DMS 273 (cell line): ENCODE measurements at regions not wholly inside any gene's neighbourhood (a gene's known extent, or its start where the extent isn't known, plus 50 kb on each side); places are given as distances from the start of the nearest gene placed in this dataset.

Source experiments
- DNase-seq: peaks from one replicate; lab custom pipeline; 2025; ENCODE audit not compliant: unreplicated experiment; lab: John Stamatoyannopoulos, UW

- DNase-seq: no peak
Measured at GRCh38 chr2:8534386-8534728, 147.5 kb upstream of the ID2 start.

DNA sequence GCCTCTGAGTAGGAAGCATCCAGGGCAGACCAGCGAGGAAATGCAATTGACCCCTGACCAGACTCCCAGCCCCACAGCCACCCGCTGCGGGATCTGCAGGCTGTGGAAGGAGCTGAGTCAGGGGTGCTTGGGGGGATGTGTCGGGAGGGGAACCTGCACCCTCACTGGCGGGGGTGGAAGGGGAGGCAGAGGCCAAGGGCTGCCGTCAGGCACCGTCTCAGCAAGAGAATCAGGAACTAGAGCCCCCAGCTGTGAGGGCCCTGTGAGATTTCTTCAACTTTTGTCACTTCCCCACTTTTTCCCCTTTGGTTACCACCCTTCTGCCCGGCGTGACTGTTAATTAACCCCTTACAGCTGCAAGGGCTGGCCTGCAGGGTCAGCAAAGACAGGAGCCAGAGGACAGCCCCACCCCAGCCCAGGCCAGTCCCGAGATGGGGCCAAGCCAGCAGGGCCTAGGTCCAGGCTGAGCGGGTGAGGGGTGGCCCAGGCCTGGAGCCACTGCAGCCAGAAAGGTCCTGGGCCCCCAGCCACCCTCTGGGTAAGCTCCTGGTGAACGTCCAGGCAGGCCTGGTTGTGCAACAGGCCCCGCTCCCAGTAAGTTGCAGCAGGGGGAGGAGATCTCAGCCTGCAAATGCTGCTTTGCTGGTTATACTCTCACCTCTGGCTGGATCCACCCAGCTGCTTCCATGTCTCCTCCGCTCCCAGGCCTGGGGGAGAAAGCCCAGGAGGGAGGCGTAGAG, 147.0 kb upstream of the ID2 start:
- DNase-seq: no peak

- no peak for DNase-seq
Measured at GRCh38 chr2:8535469-8535795, 146.4 kb upstream of the ID2 start.

DNA sequence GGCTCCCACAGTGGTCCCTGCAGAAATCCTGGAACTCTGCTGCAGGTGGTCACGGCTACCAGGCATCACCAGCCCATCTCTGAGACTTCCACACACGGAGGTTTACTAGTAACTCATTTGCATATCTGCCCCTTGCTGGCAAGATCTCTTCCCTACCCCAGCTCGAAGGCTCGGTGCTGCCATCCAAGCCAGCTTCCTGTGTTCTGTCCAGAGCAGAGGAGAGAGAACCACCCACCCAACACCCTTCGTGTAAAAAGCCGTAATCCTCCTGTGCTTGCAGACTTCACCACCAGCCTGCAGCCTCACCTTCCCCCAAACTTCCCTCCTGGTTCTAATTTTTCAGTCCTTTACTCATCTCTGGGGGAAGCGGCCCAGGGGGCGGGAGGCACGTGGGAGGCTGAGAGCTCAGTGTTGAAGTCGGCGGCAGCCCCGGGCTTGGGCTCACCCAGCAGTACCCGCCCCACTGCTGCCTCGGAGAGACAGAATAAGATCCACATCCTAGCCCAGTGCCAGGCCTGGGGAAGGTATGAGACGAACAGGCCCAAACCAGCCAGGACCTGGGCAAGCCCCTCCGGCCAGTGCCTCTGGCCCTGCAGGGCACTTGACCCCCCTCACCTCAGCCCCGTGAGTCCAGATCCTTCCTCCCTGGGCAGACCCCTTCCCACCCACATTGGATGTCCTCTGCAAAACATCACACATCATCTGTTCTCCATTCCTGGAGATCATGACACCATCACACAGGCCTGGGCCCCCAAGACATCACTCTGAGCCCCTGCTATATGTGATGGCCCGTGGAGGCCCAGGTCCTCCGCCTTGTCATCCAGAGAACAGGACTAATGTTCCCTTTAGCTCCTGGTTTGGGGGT, 145.8 kb upstream of the ID2 start:
- DNase-seq: no peak

GRCh38 chr2:8536686-8537561, 144.9 kb upstream of the ID2 start:
- DNase-seq: no peak

- DNase-seq: no peak
Measured at GRCh38 chr2:8537562-8538155, 144.2 kb upstream of the ID2 start.

GRCh38 chr2:8538531-8538930, 143.3 kb upstream of the ID2 start:
- no peak for DNase-seq

- DNase-seq: no peak
Measured at GRCh38 chr2:8538931-8539621, 142.8 kb upstream of the ID2 start.

- DNase-seq: no peak
Measured at GRCh38 chr2:8539743-8540551, 141.9 kb upstream of the ID2 start.

DNA sequence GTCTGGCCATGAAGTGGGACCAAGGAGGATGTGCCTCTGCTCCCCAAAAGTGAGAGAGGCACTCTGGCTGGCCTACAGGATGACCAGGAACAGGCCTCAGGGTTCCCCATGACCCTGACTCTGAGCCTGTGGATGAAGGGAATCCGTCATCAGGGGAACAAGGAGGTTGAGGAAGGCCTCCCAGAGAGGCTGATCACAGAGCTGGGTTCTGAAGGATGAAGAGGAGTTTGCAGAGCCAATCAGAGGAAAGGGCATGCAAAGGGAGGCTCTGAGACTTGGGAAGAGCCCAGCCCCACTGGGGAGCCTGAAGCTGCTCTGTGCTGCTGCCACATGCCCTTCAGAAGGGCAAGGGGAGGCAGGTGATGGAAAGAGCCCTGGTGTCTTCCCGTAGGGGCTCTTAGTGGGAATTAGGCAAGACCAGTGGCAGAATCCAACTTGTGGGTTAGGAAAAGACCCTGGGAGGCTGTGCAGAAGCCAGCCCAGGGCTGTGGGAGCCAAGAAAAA, 141.3 kb upstream of the ID2 start:
- no peak for DNase-seq

- no peak for DNase-seq
Measured at GRCh38 chr2:8541223-8541622, 140.6 kb upstream of the ID2 start.

- DNase-seq: no peak
Measured at GRCh38 chr2:8541636-8542035, 140.2 kb upstream of the ID2 start.

DNA sequence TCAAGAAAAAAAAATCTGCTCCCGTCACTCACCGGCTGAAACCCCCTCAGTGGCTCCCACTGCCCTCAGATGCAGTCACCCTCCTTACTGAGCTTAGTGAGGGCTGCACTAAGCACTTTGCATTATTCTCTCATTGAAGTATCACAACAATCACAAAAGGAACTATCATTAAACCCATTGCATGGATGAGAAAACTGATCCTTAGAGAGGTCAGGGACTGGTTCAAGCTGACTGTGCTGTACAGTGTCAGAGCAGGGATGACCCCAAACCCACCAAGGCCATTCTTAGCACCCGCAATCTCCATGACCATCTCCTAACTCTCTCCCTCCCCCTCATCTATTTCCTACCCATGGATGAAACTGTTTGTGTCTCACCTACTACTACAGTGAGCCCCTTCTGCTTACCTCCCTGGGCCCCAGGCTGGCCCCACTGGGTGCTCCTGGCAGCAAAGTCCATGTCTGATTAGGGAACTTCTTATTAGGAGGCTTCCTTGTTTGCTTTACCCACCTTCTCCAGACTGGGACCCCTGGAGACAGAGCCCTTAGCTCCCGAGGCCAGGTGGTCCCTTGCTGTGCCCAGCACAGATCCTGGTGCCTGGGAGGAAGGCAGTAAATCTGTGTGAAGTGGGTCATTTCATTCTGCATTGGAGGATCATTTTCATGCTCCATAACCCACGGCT, 139.3 kb upstream of the ID2 start:
- DNase-seq: no peak

GRCh38 chr2:8543060-8543382, 138.8 kb upstream of the ID2 start:
- no peak for DNase-seq

GRCh38 chr2:8543383-8544170, 138.3 kb upstream of the ID2 start:
- DNase-seq: no peak

GRCh38 chr2:8544171-8544785, 137.6 kb upstream of the ID2 start:
- no peak for DNase-seq

- peak; percentile 96 for DNase-seq
Measured at GRCh38 chr2:8544786-8545694, 136.8 kb upstream of the ID2 start.
